GM10266 (cell line): ENCODE measurements at regions not wholly inside any gene's neighbourhood (a gene's known extent, or its start where the extent isn't known, plus 50 kb on each side); places are given as distances from the start of the nearest gene placed in this dataset.

ENCODE experiments used
- DNase-seq: peaks from one replicate; pipeline ENCODE4 v3.0.0; 2012; ENCODE audit errors: extremely low spot score
- TF ChIP-seq, protein P1 (sequence below): IDR thresholded peaks from 2 replicates; pipeline ENCODE4 v1.5.1; 2012; ENCODE audit warnings: mild to moderate bottlenecking, low read depth; ENCODE audit not compliant: control insufficient read depth, insufficient read depth; ENCODE audit errors: missing control alignments

GRCh38 chr6:86142326-86142725 is 499.6 kb upstream of the SYNCRIP start:
- DNase-seq = no peak
- TF ChIP-seq, protein P1, sequence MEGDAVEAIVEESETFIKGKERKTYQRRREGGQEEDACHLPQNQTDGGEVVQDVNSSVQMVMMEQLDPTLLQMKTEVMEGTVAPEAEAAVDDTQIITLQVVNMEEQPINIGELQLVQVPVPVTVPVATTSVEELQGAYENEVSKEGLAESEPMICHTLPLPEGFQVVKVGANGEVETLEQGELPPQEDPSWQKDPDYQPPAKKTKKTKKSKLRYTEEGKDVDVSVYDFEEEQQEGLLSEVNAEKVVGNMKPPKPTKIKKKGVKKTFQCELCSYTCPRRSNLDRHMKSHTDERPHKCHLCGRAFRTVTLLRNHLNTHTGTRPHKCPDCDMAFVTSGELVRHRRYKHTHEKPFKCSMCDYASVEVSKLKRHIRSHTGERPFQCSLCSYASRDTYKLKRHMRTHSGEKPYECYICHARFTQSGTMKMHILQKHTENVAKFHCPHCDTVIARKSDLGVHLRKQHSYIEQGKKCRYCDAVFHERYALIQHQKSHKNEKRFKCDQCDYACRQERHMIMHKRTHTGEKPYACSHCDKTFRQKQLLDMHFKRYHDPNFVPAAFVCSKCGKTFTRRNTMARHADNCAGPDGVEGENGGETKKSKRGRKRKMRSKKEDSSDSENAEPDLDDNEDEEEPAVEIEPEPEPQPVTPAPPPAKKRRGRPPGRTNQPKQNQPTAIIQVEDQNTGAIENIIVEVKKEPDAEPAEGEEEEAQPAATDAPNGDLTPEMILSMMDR = no peak

GRCh38 chr6:86128130-86128814 is 485.6 kb upstream of the SYNCRIP start:
- DNase-seq = no peak
- TF ChIP-seq, protein P1 = no peak

GRCh38 chr6:86122086-86122485 is 479.4 kb upstream of the SYNCRIP start:
- TF ChIP-seq, protein P1 = no peak

DNA sequence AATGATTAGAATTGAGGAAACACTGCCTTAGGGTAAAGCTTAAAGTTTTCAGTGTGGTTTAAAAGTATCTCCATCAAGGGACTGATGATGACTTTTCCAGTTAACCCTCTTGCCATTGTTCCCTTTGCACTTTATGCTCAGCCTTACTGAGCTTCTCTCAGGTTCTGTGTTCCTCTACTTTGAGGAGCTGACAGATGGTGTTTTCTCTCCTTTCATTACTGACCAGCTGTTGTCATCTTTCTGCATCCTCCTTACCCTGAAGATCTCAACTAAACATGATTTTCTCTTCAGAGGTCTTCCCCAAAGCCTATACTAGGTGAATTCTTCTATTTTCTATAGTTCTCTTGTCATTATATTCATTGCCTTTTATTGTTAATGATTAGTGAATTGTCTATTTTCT is 475.6 kb upstream of the SYNCRIP start:
- no peak for DNase-seq
- TF ChIP-seq, protein P1 = no peak

More at GRCh38 chr6:86122086-86122485, 479.4 kb upstream of the SYNCRIP start:
- DNase-seq = no peak

DNA sequence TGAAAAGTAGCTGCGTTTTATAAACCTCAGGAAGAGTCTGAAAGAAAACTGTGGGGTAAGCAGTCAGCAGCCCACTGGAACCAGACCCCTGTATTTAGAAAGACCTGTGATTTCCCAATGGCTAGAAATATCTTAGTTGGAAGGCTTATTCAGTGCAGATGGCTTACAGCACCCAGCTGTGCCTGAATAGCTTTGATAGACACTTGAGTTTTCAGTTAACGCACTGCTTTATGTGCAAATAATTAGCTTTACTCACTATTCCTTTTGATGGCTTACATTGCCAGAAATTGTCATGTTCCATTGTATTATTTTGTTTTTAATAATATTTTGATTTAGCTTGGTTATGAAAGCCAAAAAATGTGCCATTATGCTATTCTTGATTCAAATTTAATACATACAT is 465.3 kb upstream of the SYNCRIP start:
- TF ChIP-seq, protein P1 = no peak

GRCh38 chr6:86087954-86088353 is 445.3 kb upstream of the SYNCRIP start:
- TF ChIP-seq, protein P1 = no peak
- no peak for DNase-seq

More for the DNA sequence above, 465.3 kb upstream of the SYNCRIP start:
- DNase-seq = no peak

GRCh38 chr6:86079938-86080337 is 437.3 kb upstream of the SYNCRIP start:
- TF ChIP-seq, protein P1 = no peak

More at GRCh38 chr6:86079938-86080337, 437.3 kb upstream of the SYNCRIP start:
- DNase-seq = no peak
